NCI-H2107 treated with DMSO at 0.1 percent for 48 hours (cell line): ENCODE measurements at regions not wholly inside any gene's neighbourhood (a gene's known extent, or its start where the extent isn't known, plus 50 kb on each side); places are given as distances from the start of the nearest gene placed in this dataset.

ENCODE experiments used
- DNase-seq: peaks from one replicate; lab custom pipeline; 2025; ENCODE audit not compliant: unreplicated experiment; lab: John Stamatoyannopoulos, UW

DNA sequence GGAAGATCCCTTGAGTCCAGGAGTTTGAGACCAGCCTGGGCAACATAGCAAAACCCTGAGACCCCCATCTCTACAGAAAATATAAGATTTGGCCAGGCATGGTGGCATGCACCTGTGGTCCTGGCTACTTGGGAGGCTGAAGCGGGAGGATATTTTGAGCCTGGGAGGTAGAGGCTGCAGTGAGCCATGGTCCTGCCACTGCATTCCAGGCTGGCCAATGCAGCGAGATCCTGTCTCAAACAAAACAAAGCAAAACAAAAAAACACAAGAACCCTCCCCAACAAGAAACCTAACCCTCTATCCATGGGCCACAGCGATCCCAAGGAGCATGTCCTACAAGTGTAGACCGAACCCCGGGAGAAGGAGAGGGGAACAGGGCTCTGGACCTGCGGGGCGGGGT is 133.3 kb downstream of the MGAT5B start:
- no peak for DNase-seq

DNA sequence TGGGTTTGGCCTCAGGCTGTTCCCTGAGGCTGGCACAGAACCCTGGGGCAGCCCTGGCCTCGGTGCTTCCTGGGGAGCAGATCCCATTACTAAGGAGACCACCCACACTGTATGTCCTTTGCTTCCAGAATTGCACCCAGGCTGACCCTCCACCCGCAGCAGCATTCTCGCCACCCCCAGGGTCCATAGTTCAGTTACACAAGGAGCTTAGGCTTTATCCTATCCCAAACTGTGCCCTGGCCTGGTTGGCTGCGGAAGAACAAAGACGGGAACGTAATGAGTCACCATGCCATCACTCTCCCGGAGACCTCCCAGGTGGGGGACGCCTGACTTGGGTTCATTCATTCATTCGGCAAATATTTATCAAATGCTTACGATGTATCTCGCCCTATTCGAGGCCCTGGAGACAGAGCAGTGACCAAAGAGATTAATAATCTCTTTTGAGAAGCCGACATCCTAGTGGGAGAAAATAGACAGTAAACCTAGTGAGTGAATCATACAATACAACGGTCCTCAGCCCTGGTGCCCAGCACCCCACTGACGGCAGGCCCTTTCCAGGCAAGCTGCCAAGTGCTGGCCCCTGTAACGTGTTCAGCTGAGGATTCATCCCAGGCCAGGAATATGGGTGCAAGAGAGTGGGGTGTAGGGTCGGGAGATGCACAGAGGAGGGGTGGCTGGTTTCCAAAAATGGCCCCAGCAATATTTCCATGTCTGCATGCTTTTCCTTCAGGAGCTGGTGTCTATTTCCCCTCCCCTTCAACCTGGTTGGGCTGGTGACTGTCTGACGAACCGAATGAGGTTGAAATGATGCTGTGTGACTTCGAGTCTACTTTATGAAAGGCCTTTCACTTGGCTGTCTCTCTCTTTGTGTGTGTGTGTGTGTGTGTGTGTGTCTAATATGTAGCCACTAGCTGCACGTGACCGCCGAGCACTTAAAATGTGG is 134.2 kb downstream of the MGAT5B start:
- no peak for DNase-seq

- DNase-seq: no peak
These were observed 135.5 kb downstream of the MGAT5B start for GRCh38 chr17:77003699-77004098.

- no peak for DNase-seq
These were observed 133.7 kb upstream of the SEC14L1 start for GRCh38 chr17:77006971-77007649.

DNA sequence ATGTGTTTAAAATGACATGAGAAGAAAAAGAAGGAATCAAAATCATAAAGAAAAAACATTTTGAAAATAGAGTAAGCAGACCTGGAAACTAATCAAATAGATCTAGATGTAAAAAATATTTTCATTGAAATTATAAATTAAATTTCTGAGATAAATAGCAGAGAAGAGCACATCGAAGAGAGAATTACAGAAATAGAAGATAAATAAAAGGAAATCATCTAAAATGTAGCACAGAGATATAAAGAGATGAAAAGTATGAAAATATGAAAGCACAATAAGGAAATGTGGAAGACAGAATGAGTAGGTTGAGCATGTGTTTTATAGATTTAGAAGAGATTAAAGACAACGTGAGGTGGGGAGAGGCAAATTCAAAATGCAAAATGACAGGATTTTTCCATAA is 130.9 kb upstream of the SEC14L1 start:
- no peak for DNase-seq

- no peak for DNase-seq
These were observed 130.1 kb upstream of the SEC14L1 start for GRCh38 chr17:77010667-77011066.

DNA sequence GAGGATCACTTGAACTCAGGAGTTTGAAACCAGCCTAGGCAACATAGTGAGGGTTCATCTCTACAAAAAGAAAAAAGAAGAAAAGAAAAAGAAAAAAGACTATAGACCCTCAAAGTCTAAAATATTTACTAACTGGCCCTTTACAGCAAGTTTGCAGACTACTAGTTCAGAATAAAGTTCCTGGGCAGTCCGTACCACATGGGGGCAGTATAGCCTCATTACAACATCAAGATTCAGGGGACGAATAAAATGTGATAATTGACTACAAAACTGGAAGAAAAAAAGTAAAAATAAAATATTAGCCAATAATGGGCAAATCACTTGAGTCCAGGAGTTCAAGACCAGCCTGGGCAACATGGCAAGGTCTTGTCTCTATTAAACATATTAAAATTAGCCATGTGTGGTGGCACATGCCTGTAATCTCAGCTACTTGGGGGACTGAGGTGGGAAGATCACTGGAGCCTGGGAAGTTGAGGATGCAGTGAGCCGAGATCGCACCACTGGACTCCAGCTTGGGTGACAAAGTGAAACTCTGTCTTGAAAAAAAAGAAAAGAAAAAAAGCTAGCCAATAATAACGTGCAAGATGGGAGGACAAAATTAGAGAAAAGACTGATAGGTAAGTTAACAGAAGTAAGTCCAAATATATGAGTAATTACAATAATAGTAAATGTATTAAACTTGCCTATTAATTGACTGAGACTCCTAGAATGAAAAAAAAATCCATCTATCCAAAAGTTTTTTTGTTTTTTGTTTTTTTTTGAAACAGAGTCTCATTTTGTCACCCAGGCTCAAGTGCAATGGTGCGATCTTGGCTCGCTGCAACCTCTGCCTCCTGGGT is 129.4 kb upstream of the SEC14L1 start:
- peak; percentile 42 for DNase-seq

DNA sequence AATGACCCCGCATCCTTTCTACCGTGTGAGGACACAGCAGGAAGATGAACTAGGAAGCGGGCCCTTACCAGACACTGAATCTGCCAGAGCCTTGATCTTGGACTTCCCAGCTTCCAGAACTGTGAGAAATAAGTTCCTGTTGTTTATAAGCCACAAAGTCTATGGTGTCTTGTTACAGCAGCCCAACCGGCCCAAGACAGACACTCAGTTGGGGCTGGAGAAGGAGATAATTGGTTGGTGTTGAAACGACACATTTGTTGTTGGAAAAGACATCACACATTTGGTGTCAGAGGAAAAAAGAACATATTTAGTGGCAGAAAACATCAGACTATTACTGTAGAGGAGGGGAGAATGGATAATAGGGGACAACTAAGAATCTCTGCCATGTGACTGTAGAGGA is 122.3 kb upstream of the SEC14L1 start:
- DNase-seq: no peak

- DNase-seq: no peak
These were observed 120.8 kb upstream of the SEC14L1 start for GRCh38 chr17:77019893-77020379.

DNA sequence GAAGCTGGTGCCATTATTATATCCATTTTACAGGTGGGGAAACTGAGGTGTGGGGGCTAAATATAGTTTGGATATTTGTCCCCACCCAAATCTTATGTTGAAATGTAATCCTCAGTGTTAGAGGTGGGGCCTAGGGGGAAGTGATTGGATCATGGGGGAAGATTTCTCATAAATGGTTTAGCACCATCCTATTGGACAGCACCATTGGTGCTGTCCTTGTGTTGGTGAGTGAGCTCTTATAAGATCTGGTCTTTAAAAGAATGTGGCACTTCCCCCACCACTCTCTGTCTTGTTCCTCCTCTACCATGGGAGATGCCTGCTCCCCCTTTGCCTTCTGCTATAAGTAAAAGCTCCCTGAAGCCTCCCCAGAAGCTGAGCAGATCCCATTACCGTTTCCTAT is 119.8 kb upstream of the SEC14L1 start:
- no peak for DNase-seq

DNA sequence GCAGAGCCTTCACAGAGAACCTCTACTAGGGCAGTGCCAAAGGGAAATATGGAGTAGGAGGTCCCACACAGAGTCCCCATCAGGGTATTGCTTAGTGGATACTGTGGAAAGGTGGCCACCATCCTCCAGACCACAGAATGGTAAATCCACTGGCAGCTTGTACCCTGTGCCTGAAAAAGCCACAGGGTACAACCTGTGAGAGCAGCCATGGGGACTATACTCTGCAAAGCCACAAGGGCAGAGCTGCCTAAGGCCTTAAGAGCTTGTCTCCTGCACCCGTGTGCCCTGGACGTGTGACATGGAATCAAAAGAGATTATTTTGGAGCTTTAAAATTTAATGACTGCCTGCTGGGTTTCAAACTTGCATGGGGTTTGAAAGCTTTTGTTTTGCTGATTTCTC is 118.0 kb upstream of the SEC14L1 start:
- DNase-seq: no peak

- no peak for DNase-seq
These were observed 115.0 kb upstream of the SEC14L1 start for GRCh38 chr17:77025781-77026180.

- DNase-seq: no peak
These were observed 113.4 kb upstream of the SEC14L1 start for GRCh38 chr17:77027271-77027889.

GRCh38 chr17:77028900-77029299 is 111.9 kb upstream of the SEC14L1 start:
- no peak for DNase-seq

- no peak for DNase-seq
These were observed 107.8 kb upstream of the SEC14L1 start for GRCh38 chr17:77032929-77033328.

DNA sequence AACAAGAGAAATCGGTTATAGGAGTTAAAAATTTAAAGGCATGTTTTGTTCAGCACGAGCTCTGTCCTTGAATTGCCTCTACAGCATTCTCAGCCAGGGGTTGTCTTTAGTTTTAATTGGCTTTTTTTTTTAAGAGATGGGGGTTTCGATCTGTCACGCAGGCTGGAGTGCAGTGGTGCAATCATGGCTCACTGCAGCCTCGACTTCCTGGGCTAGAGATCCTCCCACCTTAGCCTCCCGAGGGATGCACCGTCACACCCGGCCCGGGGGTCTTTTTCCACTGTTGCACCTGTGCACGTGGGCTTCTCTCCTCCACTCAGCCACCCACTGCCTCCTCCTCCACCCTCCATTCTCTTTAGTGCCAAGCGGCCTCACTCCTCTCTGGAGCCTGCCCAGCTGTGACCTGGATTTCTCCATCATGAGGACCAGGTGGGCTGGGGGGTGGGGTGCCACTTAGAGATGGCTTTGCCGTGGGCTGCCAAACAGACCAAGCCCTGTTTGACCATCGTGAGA is 106.8 kb upstream of the SEC14L1 start:
- DNase-seq: no peak

DNA sequence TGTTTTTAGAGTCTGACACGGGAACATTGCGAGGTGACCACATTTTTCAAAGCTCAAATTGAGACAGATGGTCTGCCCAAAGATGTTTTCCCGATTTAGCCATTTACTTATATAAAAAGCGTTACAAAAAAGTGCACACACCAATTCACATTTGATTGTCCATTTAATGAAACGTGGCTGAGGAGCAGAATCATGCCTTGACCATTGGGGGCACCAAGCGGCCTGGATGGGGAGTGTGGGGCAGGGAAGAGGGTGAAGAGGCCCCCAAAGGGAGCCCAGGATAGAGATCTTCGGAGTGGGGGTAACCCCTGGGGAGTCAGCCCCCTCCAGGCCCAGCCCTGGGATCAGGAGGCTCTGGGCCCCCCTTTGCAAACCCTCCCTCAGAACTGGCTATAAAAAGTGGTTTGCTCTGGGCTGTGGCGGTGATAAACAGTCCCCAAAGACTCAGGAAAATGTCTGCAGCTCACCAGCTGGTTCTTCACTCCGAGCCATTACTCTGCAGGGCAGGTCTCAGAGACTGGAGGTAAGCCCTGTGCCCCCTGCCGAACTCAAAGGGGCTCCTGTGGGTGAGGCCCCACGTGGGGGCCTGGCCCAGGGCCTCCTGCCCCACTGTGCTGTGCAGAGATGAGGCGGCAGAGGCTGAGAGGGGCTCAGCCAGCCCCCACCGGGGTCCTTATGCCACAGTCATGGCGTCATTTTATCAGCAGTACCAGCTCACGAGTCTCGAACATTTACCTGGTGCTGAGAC is 105.9 kb upstream of the SEC14L1 start:
- DNase-seq: no peak

DNA sequence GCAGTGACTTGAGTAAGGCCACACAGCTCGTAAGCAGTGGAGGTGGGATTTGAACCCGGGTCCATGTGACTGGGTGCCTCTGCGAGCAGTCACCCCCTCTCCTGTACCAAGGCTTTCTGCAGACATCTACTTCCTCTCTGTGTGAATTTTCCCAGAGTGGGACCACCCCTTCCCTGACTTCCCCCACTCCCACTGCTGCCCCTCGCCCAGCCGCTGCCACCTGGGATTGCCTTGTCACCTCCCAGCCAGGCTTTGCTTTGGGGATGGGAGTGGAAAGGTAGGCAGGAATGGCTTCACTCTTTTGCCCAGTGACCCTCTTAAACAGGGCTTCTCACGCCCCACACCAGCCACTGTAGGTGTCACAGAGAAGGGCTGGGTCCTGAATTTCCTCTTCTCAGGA is 105.2 kb upstream of the SEC14L1 start:
- DNase-seq: no peak

- no peak for DNase-seq
These were observed 104.5 kb upstream of the SEC14L1 start for GRCh38 chr17:77036136-77036840.
